Caco-2 (cell line): ENCODE measurements at regions not wholly inside any gene's neighbourhood (a gene's known extent, or its start where the extent isn't known, plus 50 kb on each side); places are given as distances from the start of the nearest gene placed in this dataset.

Experiments
- BruUV-seq: library from RNA; stranded (reverse); fragments of 400-500 nt; replicated peaks from 2 replicates; lab custom pipeline; 2021; lab: Mats Ljungman, UMichigan
- CTCF ChIA-PET: fragments of 300-600 bp; sonication (Branson Sonifier 250); formaldehyde crosslinking; loops from one replicate; lab custom pipeline; 2022; ENCODE audit warnings: antibody characterized with exemption; lab: Charles Lee
- POLR2A ChIA-PET: fragments of 300-600 bp; sonication (Branson Sonifier 250); formaldehyde crosslinking; loops from one replicate; lab custom pipeline; 2022; ENCODE audit warnings: antibody characterized with exemption; lab: Charles Lee
- DNase-seq, 2 experiments: peaks; one replicate each; pipeline versions ENCODE4 v3.0.0 to v3.0.0-alpha.2; 2020 to 2022
- H3K27me3 ChIP-seq: replicated peaks from 2 replicates; pipeline ENCODE4 v1.6.0; 2011; ENCODE audit warnings: low read length; ENCODE audit not compliant: control insufficient read depth, insufficient read depth
- H3K36me3 ChIP-seq: 2 replicates; pipeline ENCODE4 v1.5.1; 2011; ENCODE audit warnings: low read length; ENCODE audit not compliant: control insufficient read depth, insufficient read depth
- H3K4me1 ChIP-seq: fragments of 250-450 bp; sonication (Bioruptor Pico); 2 replicates; pipeline ENCODE4 v1.5.1; 2020; ENCODE audit warnings: mild to moderate bottlenecking
- H3K4me3 ChIP-seq: 2 replicates; pipeline ENCODE4 v1.5.1; 2011; ENCODE audit warnings: low read depth, mild to moderate bottlenecking, control low read depth, low read length
- H3K9me3 ChIP-seq: fragments of 250-450 bp; sonication (Bioruptor Pico); 2 replicates; pipeline ENCODE4 v1.5.1; 2020; ENCODE audit warnings: mild to moderate bottlenecking, moderate library complexity
- H3K27ac Mint-ChIP-seq: one replicate; pipeline ENCODE4 v1.8.0; 2022; ENCODE audit warnings: mixed read lengths; ENCODE audit not compliant: unreplicated experiment
- H3K27me3 Mint-ChIP-seq: one replicate; pipeline ENCODE4 v1.8.0; 2022; ENCODE audit warnings: mixed read lengths; ENCODE audit not compliant: insufficient read depth, unreplicated experiment
- H3K36me3 Mint-ChIP-seq: one replicate; pipeline ENCODE4 v1.8.0; 2022; ENCODE audit warnings: mild to moderate bottlenecking, mixed read lengths; ENCODE audit not compliant: insufficient read depth, unreplicated experiment
- H3K4me1 Mint-ChIP-seq: one replicate; pipeline ENCODE4 v1.8.0; 2022; ENCODE audit warnings: low read depth, mixed read lengths; ENCODE audit not compliant: unreplicated experiment
- H3K4me3 Mint-ChIP-seq: one replicate; pipeline ENCODE4 v1.8.0; 2022; ENCODE audit warnings: mild to moderate bottlenecking, moderate library complexity, mixed read lengths; ENCODE audit not compliant: unreplicated experiment
- H3K9me3 Mint-ChIP-seq: one replicate; pipeline ENCODE4 v1.8.0; 2022; ENCODE audit warnings: mixed read lengths; ENCODE audit not compliant: unreplicated experiment
- CTCF ChIP-seq, 2 experiments: fragments of 200-600 bp in 1 of 2; IDR thresholded peaks; 1 replicate in 1 of 2; 2 replicates in 1 of 2; pipeline versions ENCODE4 v1.5.1 to v1.8.0; 2011 to 2022; ENCODE audit warnings: antibody characterized with exemption in 1 of 2, control low read depth in 1 of 2, inconsistent platforms in 1 of 2, low read depth in 1 of 2, low read length in 1 of 2, mild to moderate bottlenecking in 1 of 2, moderate library complexity in 1 of 2; ENCODE audit not compliant: insufficient read depth in 1 of 2, severe bottlenecking in 1 of 2, unreplicated experiment in 1 of 2
- intact Hi-C: fragments of 100-400 bp; cut with micrococcal nuclease; formaldehyde crosslinking; loops from one replicate; pipeline ENCODE4 v1.10.0; 2022; ENCODE audit not compliant: unreplicated experiment

GRCh38 chr22:47918276-47918921 is 1155.9 kb downstream of the TBC1D22A start:
- Mint-ChIP-seq H3K27me3 (peaks cover 2% of the 10 kb centered on the region), H3K4me3 (no peak overlapping the region), H3K36me3 (peaks cover 5% of the 10 kb centered on the region), H3K9me3 (no peaks in the 10 kb centered on the region), H3K27ac (no peak overlapping the region), H3K4me1 (no peaks in the 10 kb centered on the region)
- TF ChIP-seq CTCF (IDR thresholded peaks at IDR 0.05; ENCODE audit: insufficient read depth in 1 of 2, low read depth in 1 of 2, low read length in 1 of 2, severe bottlenecking in 1 of 2, unreplicated experiment in 1 of 2), result no peak
- Histone ChIP-seq H3K27me3 (no peaks in the 10 kb centered on the region), H3K4me1 (no peaks in the 10 kb centered on the region), H3K36me3 (no peaks in the 10 kb centered on the region), H3K9me3 (no peaks in the 10 kb centered on the region), H3K4me3 (no peak overlapping the region)
- ChIA-PET POLR2A (no interaction called here), CTCF (no interaction called here)
- intact Hi-C loops, result no loop called here
- BruUV-seq, result no TSS peak
- no peak for DNase-seq

GRCh38 chr22:47914481-47915097 is 1152.1 kb downstream of the TBC1D22A start:
- Mint-ChIP-seq H3K9me3 (peaks cover 18% of the 10 kb centered on the region), H3K27me3 (peaks cover 2% of the 10 kb centered on the region), H3K4me3 (no peak overlapping the region), H3K36me3 (peaks cover 5% of the 10 kb centered on the region), H3K4me1 (no peaks in the 10 kb centered on the region), H3K27ac (no peak overlapping the region)
- Histone ChIP-seq H3K9me3 (peaks cover 12% of the 10 kb centered on the region; the same call in 1 of the 2 replicates), H3K27me3 (no peaks in the 10 kb centered on the region), H3K4me1 (no peaks in the 10 kb centered on the region), H3K36me3 (no peaks in the 10 kb centered on the region), H3K4me3 (no peak overlapping the region)
- CTCF ChIA-PET, result no interaction called here
- BruUV-seq, result no TSS peak
- TF ChIP-seq CTCF (IDR thresholded peaks at IDR 0.05; ENCODE audit: insufficient read depth in 1 of 2, low read depth in 1 of 2, low read length in 1 of 2, severe bottlenecking in 1 of 2, unreplicated experiment in 1 of 2), result no peak
- intact Hi-C loops, result no loop called here
- DNase-seq, result no peak
- POLR2A ChIA-PET, result no interaction called here

- H3K4me3 Mint-ChIP-seq, result no peak overlapping the region
- CTCF ChIA-PET, result no interaction called here
- POLR2A ChIA-PET, result no interaction called here
- TF ChIP-seq CTCF (IDR thresholded peaks at IDR 0.05; ENCODE audit: insufficient read depth in 1 of 2, low read depth in 1 of 2, low read length in 1 of 2, severe bottlenecking in 1 of 2, unreplicated experiment in 1 of 2), result no peak
- intact Hi-C loops, result no loop called here
- H3K27me3 Mint-ChIP-seq, result peaks cover 3% of the 10 kb centered on the region
- DNase-seq, result no peak
- Histone ChIP-seq H3K27me3 (no peaks in the 10 kb centered on the region), H3K9me3 (no peaks in the 10 kb centered on the region), H3K4me3 (no peak overlapping the region), H3K36me3 (no peaks in the 10 kb centered on the region), H3K4me1 (no peaks in the 10 kb centered on the region)
- no peak overlapping the region for H3K27ac Mint-ChIP-seq
- H3K9me3 Mint-ChIP-seq, result peaks cover 25% of the 10 kb centered on the region
- no peaks in the 10 kb centered on the region for H3K4me1 Mint-ChIP-seq
- H3K36me3 Mint-ChIP-seq, result no peaks in the 10 kb centered on the region
- no TSS peak for BruUV-seq
These were observed 1140.3 kb downstream of the TBC1D22A start for GRCh38 chr22:47902646-47903180.
